ENCODE measurements at regions not wholly inside any gene's neighbourhood (a gene's known extent, or its start where the extent isn't known, plus 50 kb on each side); places are given as distances from the start of the nearest gene placed in this dataset.

DNA sequence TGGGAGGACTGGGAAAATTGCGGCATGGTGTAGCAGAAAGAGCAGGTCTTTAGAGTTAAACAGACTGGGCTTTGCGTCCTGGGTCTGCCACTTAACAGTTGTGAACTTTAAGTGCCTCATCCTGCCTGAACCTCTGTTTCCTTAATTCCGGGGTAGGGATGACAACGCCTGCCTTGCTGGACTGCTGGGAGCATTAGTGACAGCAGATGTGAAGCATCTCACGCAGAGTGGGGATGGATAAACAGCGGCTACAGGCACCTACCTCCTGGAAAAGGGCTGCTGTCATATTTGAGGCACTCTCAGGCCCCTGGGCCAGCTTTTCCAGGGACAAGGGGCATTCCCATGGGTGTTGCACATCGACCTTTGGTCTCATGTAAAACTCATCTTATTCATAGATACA, 572.2 kb downstream of the TBC1D22A start:
- no peak for DNase-seq

- no peak for DNase-seq
Observed at GRCh38 chr22:47333625-47334024, 571.2 kb downstream of the TBC1D22A start.

- DNase-seq, result no peak
Observed at GRCh38 chr22:47332246-47332980, 570.0 kb downstream of the TBC1D22A start.

DNA sequence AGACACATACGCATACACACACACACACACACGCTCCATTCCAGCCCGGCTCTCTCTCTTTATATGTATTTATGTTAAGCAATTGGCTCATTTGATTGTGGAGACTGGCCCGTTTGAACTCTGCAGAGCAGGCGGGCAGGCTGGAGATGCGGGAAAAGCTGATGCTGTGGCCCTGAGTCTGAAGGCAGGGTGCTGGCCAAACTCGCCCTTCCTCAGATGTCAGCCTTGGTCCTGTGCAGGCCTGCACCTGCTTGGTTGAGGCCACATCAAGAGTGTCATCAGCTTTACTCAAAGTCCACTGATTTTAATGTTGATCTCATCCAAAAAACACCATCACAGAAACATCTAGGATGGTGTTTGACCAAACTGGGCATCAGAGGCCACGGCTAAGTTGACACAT, 569.3 kb downstream of the TBC1D22A start:
- DNase-seq, result no peak

GRCh38 chr22:47329727-47330650, 567.5 kb downstream of the TBC1D22A start:
- DNase-seq, result no peak

DNA sequence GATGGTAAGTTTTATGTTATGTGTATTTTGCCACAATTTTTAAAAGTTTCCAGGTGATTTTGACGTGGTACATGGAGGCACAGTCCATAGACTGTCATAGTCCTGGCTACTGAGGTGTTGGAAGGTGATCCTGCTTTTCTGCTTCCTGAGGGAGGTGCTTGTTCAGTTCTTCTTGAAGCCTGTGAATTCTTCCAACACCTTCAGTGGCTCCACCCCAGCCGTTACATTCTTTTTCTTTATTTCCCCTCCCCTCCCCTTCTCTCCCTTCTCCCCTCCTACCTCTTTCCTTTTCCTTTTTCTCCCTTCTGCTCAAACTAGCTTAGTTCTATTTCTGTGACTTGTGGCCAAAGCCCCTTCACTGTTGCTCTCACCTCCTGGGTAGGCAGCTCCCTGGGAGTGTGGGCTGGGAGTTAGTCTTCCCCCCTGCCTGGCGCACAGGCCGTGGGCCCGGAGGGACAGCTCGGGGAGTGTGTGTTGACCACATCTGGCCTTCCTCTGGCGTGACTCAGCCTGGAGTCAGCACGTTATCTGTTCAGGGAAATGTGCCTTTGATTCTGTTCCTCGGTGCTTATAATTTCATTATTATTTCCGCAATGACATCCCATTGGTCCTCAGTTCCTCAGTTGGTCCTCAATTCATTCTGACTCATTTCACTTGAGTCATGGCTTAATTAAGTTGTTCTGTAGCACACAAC, 566.2 kb downstream of the TBC1D22A start:
- no peak for DNase-seq

DNA sequence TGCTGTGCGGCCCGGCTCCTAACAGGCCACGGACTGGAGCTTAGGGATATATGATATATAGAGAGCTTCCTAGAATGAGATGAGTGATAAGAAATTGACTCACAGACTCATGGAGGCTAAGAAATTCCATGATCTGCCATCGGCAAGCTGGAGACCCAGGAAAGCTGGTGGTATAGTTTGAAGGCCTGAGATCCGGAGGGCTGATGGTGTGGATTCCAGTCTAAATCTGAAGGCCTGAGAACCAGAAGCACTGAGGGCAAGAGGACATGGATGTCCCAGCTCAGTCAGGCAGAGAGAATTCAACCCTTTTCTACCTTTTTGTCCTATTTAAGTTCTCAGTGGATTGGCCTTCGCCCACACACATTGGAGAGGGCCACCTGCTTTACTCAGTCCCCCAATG, 564.8 kb downstream of the TBC1D22A start:
- DNase-seq, result no peak

GRCh38 chr22:47325249-47325648, 562.8 kb downstream of the TBC1D22A start:
- DNase-seq, result no peak

DNA sequence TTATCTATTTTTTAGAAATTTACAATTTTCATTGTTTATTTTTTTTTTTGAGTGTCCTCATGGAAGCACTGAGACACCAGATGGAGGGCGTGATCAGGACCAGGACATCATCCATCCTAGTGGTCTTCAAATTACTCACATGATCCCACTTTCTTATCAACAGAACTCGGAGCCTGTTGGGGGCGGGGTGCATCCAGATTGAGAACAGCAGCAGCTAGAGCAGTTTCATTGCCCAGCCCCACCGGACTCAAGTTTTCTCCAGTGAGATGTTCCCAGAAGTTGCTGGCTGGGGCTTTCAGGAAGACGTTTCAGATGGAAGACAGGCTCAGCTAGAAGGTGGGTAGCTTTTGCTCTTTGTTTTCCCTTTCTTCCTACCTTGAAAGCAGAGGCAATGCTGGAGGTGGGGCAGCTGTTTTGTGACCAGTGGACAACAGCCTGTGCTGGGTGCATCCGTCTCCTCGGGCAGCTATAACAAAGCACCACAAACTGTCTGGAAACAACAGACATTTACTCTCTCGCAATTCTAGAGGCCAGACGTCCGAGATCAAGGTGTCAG, 562.1 kb downstream of the TBC1D22A start:
- no peak for DNase-seq

- no peak for DNase-seq
Observed at GRCh38 chr22:47323518-47323917, 561.1 kb downstream of the TBC1D22A start.

- no peak for DNase-seq
Observed at GRCh38 chr22:47322854-47323253, 560.4 kb downstream of the TBC1D22A start.

GRCh38 chr22:47320560-47320959, 558.1 kb downstream of the TBC1D22A start:
- DNase-seq, result no peak

DNA sequence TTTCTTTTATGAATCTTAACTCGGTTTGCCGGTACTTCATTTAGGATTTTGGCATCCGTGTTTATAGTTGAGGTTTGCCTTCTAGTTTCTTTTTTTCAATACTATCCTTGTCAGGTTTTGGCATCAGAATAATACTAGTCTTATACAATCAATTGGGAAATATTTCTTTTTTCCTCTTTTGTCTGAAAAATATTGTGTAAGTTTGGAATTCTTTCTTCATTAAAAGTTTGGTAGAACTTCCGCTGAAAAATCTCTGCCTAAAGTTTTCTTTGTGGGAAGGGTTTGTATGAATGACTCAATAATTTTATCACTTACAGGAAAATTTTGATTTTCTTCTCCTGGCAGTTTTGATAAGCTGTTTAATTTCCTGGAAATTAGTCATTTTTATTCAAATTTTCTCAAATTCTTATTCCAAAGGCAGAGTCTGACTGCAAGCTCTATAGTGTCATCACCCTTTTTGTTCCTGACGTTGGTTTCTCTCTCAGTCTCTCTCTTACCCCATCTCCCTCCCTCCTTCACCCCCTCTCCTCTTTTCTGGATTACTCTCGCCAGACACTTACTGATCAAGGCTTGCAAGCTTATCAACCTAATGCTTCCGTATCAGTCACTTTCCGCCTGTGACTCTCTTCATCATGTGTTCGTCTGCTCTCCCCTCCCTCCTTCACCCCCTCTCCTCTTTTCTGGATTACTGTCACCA, 555.7 kb downstream of the TBC1D22A start:
- DNase-seq, result no peak

- DNase-seq, result no peak
Observed at GRCh38 chr22:47315862-47316419, 553.5 kb downstream of the TBC1D22A start.

GRCh38 chr22:47310601-47311000, 548.2 kb downstream of the TBC1D22A start:
- DNase-seq, result no peak

DNA sequence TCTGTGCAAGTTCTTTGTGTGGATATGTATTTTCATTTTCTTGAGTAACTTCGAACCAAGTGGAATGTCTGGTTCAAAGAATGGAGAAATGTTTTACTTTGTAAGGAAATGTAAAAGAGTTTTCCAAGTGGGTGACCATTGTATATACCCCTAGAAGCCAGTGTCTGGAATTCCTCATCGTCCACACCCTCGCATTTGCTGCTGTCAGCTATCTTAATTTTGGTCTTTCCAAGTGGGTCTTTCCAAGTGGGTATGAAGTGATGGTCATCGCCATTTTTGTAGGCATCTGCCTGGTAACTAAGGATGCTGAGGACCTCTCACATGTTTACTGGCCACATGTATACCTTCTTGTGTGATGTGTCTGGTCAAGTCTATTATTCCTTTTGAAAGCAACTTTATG, 547.5 kb downstream of the TBC1D22A start:
- no peak for DNase-seq

GRCh38 chr22:47309476-47309875, 547.0 kb downstream of the TBC1D22A start:
- no peak for DNase-seq

GRCh38 chr22:47308886-47309285, 546.4 kb downstream of the TBC1D22A start:
- no peak for DNase-seq

- no peak for DNase-seq
Observed at GRCh38 chr22:47307822-47308221, 545.4 kb downstream of the TBC1D22A start.

DNA sequence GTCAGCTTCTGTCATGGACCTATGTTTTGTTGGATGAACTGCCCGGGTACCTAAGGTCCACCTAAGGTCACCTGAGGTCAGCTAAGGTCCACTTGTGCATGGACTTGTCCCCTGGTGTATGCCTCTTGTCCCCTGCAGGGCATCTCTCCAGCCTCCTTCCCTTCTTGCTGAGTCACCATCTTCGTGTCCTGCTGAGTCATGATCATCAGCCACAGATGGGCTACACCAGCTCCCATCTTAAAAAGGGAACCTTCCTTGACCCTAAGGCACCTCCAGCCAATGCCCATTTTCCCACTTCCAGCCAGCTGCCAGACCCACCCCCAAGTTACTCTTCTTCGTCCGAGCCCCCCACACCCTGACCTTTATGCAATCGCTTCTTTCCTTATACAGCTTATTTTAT, 544.9 kb downstream of the TBC1D22A start:
- no peak for DNase-seq

- DNase-seq, result no peak
Observed at GRCh38 chr22:47304854-47305253, 542.4 kb downstream of the TBC1D22A start.

All from hypothalamus (tissue), 51 donors.